ENCODE measurements at regions not wholly inside any gene's neighbourhood (a gene's known extent, or its start where the extent isn't known, plus 50 kb on each side); places are given as distances from the start of the nearest gene placed in this dataset.

GRCh38 chr4:152255437-152255836 lies 280.5 kb downstream of the FBXW7 start:
- Histone ChIP-seq H3K27ac (no peak overlapping the region), H3K36me3 (no peaks in the 10 kb centered on the region), H3K4me1 (peaks cover 19% of the 10 kb centered on the region), H3K9me3 (no peaks in the 10 kb centered on the region), H3K27me3 (no peaks in the 10 kb centered on the region), H3K4me3 (no peak overlapping the region)
- intact Hi-C loops (cut with DNase I), result no loop called here
- DNase-seq (ENCODE audit: extremely low spot score in 2 of 2), result no peak
- TF ChIP-seq POLR2AphosphoS5 (IDR thresholded peaks at IDR 0.05; ENCODE audit: insufficient read depth in 1 of 2, low read depth in 1 of 2) (no peak), CTCF (IDR thresholded peaks at IDR 0.05) (no peak), POLR2A (IDR thresholded peaks at IDR 0.05) (no peak)

DNA sequence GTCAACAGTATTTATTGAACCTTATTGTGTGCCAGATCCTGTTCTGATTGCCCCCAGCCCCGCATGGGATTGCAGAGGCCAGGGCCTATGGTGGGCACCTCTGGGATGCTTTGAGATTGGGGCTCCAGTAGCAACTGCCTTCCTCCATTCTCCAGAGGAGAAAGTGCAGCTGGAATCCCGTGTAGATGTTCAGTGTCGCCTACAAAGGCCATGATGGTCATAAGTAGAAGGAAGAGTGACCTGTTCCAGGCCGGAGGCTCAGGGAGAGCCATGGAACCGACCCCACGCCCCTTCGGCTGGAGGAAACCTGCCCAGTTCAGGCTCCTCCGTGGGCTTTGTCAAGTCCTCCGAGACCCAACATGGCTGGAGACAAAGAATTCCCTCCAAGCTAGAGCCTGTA lies 287.5 kb downstream of the FBXW7 start:
- no peak for DNase-seq (ENCODE audit: extremely low spot score in 2 of 2)
- no peak for TF ChIP-seq POLR2AphosphoS5 (IDR thresholded peaks at IDR 0.05; ENCODE audit: insufficient read depth in 1 of 2, low read depth in 1 of 2)
- TF ChIP-seq POLR2A (IDR thresholded peaks at IDR 0.05), result no peak
- TF ChIP-seq CTCF (IDR thresholded peaks at IDR 0.05), result no peak
- Histone ChIP-seq H3K9me3 (no peaks in the 10 kb centered on the region), H3K4me1 (no peaks in the 10 kb centered on the region), H3K27ac (no peak overlapping the region), H3K36me3 (no peaks in the 10 kb centered on the region), H3K27me3 (no peaks in the 10 kb centered on the region), H3K4me3 (no peak overlapping the region)
- intact Hi-C loops (cut with DNase I), result no loop called here

DNA sequence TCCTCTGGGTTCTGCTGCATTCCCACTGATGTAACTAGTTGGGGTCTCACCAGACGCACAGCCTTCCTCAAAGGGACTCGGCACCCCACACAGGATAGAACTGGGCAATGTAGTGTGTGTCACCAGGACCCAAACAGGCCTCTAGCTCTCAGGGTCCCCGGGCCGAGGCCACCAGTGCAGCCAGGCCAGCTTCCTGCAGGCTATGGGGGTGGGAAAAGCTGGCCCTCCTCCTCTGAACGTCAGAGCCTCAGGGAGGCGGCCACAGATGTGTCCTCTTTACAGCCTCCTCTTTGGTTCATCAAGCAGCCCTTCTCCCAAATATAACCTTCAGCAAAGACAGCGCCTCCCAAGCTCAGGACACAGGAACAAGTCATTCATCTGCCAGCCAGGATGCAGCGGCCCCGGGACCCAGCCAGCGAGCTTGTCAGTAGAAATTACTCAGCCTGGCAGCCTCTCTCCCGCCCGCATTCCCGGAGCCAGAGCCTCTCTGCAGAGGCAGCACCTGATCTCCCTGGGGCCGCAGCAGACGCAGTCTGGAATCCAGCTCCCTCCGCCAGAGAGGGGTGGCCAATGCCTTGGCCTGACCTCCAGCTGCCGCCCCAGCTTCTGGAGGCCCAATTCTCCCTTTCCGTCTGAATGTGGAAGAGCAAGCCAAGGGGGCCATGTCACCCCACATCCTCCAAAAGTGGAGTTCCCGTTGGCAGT lies 288.5 kb downstream of the FBXW7 start:
- no peaks in the 10 kb centered on the region for H3K36me3 ChIP-seq
- H3K4me1 ChIP-seq, result no peaks in the 10 kb centered on the region
- no peak overlapping the region for H3K27ac ChIP-seq
- TF ChIP-seq POLR2AphosphoS5 (IDR thresholded peaks at IDR 0.05; ENCODE audit: insufficient read depth in 1 of 2, low read depth in 1 of 2), result no peak
- no peak for TF ChIP-seq CTCF (IDR thresholded peaks at IDR 0.05)
- TF ChIP-seq POLR2A (IDR thresholded peaks at IDR 0.05), result no peak
- H3K4me3 ChIP-seq, result no peak overlapping the region
- no peaks in the 10 kb centered on the region for H3K9me3 ChIP-seq
- intact Hi-C loops (cut with DNase I), result no loop called here
- H3K27me3 ChIP-seq, result no peaks in the 10 kb centered on the region
- DNase-seq (ENCODE audit: extremely low spot score in 2 of 2), result no peak

DNA sequence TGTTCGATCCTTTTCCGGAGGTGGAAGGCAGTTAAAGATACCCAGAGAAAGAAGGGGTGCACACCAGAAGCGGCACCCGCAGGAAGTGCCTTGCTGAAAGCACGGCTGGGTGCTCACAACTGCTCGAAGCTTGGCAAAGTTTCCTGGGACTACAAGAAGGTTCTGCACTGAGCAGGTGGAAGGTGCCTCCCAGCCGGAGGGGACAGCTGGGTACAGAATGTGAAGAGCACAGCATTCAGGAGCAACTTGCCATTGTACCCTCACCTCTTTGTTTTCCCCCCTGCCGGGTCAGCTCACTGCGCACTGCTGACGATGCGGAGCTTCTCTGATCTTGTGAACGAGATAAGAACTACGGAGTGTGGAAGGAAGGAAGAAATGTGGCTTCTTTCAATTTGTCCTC lies 289.2 kb downstream of the FBXW7 start:
- H3K36me3 ChIP-seq, result no peaks in the 10 kb centered on the region
- no peak for DNase-seq (ENCODE audit: extremely low spot score in 2 of 2)
- intact Hi-C loops (cut with DNase I), result no loop called here
- H3K27ac ChIP-seq, result no peak overlapping the region
- no peaks in the 10 kb centered on the region for H3K4me1 ChIP-seq
- TF ChIP-seq POLR2AphosphoS5 (IDR thresholded peaks at IDR 0.05; ENCODE audit: insufficient read depth in 1 of 2, low read depth in 1 of 2) (no peak), POLR2A (IDR thresholded peaks at IDR 0.05) (no peak), CTCF (IDR thresholded peaks at IDR 0.05) (no peak)
- no peaks in the 10 kb centered on the region for H3K27me3 ChIP-seq
- no peaks in the 10 kb centered on the region for H3K9me3 ChIP-seq
- no peak overlapping the region for H3K4me3 ChIP-seq

DNA sequence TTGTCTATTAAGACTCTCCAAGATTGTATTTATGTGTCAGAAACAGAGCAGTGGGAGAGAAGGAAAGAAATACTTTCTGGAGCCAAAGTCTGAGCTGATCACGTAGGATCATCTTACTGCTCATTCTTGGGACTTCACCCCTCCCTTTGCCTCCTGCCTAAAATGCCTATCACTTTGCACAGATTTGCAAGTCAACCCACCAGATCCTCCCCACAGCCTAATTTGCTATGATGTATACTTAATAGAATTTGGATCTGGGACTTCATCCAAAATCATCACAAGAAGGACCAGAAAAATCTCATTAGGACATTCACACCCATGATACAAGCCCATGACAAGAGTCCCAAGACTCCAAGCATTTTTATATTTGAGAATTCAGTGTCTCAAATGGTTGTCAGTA lies 290.2 kb downstream of the FBXW7 start:
- Histone ChIP-seq H3K27me3 (no peaks in the 10 kb centered on the region), H3K36me3 (no peaks in the 10 kb centered on the region), H3K4me3 (no peak overlapping the region), H3K27ac (no peak overlapping the region), H3K9me3 (no peaks in the 10 kb centered on the region), H3K4me1 (no peaks in the 10 kb centered on the region)
- intact Hi-C loops (cut with DNase I), result no loop called here
- TF ChIP-seq POLR2AphosphoS5 (IDR thresholded peaks at IDR 0.05; ENCODE audit: insufficient read depth in 1 of 2, low read depth in 1 of 2) (no peak), POLR2A (IDR thresholded peaks at IDR 0.05) (no peak), CTCF (IDR thresholded peaks at IDR 0.05) (no peak)
- DNase-seq (ENCODE audit: extremely low spot score in 2 of 2), result no peak

Data from vagina (tissue), 2 donors.